HL-60 (cell line): ENCODE measurements at regions not wholly inside any gene's neighbourhood (a gene's known extent, or its start where the extent isn't known, plus 50 kb on each side); places are given as distances from the start of the nearest gene placed in this dataset.
"Not testable (repeated sequence)": the region's sequence is repeated elsewhere in the genome, so short reads cannot be mapped to it uniquely, and the experiment has no call there.

Experiments
- DNase-seq, 2 experiments: peaks; one replicate each; pipeline ENCODE4 v3.0.0-alpha.2; 2010 to 2020; ENCODE audit warnings: low read depth in 1 of 2, low spot score in 1 of 2
- H3K27ac ChIP-seq: fragments of 250-450 bp; sonication (Bioruptor Pico); replicated peaks from 2 replicates; pipeline ENCODE4 v1.5.1; 2020; ENCODE audit warnings: mild to moderate bottlenecking, moderate library complexity
- H3K27me3 ChIP-seq: fragments of 250-450 bp; sonication (Bioruptor Pico); 2 replicates; pipeline ENCODE4 v1.5.1; 2021; ENCODE audit warnings: mild to moderate bottlenecking, moderate library complexity; ENCODE audit not compliant: insufficient read depth, poor library complexity, severe bottlenecking
- H3K4me3 ChIP-seq: replicated peaks from 2 replicates; pipeline ENCODE4 v1.5.1; 2011; ENCODE audit warnings: mild to moderate bottlenecking, control low read depth, low read length; ENCODE audit not compliant: insufficient read depth
- GABPA ChIP-seq: IDR thresholded peaks from 2 replicates; pipeline ENCODE4 v1.6.1; 2012; ENCODE audit warnings: low read depth
- POLR2AphosphoS5 ChIP-seq: IDR thresholded peaks from 2 replicates; pipeline ENCODE4 v1.6.1; 2012; ENCODE audit warnings: low read depth
- SPI1 ChIP-seq: IDR thresholded peaks from 2 replicates; pipeline ENCODE4 v1.6.1; 2012; ENCODE audit warnings: low read depth, mild to moderate bottlenecking, borderline replicate concordance
- TF ChIP-seq, protein P1 (sequence below): IDR thresholded peaks from 2 replicates; pipeline ENCODE4 v1.6.1; 2012; ENCODE audit warnings: low read depth; ENCODE audit not compliant: insufficient replicate concordance
- TF ChIP-seq, protein P2 (sequence below): IDR thresholded peaks from one replicate; pipeline ENCODE4 v1.5.1; 2011; ENCODE audit warnings: low read length, control low read depth, inconsistent platforms; ENCODE audit not compliant: insufficient read depth

DNA sequence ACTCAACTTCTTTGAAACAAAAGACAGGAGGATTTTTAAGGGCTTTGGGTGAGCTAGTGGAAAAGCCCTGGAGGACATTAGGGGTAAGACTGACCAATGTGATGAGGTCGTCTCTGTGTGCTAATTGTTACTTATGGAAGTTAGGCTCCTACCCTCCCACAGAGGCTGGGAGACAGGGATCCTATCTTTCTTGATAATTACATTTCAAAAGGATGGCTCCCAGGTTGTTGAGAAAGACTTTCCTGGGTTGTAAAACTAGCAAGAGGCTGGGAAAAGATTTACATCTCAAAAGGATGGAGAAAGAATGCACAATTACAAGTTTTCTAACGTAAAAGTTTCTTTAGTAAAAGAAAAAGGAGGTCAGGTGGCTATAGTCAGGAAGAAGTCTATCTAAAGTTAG lies 605.8 kb upstream of the GOT2 start:
- TF ChIP-seq, protein P1, sequence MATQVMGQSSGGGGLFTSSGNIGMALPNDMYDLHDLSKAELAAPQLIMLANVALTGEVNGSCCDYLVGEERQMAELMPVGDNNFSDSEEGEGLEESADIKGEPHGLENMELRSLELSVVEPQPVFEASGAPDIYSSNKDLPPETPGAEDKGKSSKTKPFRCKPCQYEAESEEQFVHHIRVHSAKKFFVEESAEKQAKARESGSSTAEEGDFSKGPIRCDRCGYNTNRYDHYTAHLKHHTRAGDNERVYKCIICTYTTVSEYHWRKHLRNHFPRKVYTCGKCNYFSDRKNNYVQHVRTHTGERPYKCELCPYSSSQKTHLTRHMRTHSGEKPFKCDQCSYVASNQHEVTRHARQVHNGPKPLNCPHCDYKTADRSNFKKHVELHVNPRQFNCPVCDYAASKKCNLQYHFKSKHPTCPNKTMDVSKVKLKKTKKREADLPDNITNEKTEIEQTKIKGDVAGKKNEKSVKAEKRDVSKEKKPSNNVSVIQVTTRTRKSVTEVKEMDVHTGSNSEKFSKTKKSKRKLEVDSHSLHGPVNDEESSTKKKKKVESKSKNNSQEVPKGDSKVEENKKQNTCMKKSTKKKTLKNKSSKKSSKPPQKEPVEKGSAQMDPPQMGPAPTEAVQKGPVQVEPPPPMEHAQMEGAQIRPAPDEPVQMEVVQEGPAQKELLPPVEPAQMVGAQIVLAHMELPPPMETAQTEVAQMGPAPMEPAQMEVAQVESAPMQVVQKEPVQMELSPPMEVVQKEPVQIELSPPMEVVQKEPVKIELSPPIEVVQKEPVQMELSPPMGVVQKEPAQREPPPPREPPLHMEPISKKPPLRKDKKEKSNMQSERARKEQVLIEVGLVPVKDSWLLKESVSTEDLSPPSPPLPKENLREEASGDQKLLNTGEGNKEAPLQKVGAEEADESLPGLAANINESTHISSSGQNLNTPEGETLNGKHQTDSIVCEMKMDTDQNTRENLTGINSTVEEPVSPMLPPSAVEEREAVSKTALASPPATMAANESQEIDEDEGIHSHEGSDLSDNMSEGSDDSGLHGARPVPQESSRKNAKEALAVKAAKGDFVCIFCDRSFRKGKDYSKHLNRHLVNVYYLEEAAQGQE: no peak
- TF ChIP-seq, protein P2, sequence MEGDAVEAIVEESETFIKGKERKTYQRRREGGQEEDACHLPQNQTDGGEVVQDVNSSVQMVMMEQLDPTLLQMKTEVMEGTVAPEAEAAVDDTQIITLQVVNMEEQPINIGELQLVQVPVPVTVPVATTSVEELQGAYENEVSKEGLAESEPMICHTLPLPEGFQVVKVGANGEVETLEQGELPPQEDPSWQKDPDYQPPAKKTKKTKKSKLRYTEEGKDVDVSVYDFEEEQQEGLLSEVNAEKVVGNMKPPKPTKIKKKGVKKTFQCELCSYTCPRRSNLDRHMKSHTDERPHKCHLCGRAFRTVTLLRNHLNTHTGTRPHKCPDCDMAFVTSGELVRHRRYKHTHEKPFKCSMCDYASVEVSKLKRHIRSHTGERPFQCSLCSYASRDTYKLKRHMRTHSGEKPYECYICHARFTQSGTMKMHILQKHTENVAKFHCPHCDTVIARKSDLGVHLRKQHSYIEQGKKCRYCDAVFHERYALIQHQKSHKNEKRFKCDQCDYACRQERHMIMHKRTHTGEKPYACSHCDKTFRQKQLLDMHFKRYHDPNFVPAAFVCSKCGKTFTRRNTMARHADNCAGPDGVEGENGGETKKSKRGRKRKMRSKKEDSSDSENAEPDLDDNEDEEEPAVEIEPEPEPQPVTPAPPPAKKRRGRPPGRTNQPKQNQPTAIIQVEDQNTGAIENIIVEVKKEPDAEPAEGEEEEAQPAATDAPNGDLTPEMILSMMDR: no peak
- TF ChIP-seq POLR2AphosphoS5 (no peak), GABPA (no peak), SPI1 (no peak)

DNA sequence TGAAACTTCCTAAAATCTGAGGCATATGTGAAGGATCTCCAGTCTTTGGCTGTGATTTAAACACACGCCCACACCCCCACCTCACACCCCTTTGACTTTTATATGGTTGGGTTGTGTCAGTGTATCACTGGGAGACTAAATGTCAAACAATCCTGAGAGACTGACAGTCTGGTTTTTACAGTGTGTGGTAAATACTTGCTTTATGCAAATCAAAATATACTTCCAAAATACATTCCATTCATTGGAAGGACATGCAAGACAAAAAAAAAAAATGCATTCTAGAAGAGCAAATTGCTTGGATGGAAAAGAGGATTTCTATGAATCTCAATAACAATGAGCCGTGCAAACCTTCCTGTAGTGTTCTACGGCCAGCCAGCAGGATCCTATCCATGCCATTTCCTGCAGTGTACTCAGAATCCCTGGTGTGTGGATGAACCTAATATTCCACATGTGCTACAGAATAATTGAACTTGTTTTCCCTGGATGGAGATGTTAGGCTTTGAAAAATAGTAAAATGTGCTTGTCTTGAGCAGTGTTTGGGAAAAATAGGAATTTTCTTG lies 602.1 kb upstream of the GOT2 start:
- H3K27me3 ChIP-seq: peaks cover 2% of the 10 kb centered on the region
- DNase-seq: no peak
- H3K4me3 ChIP-seq: no peak overlapping the region
- no peak for TF ChIP-seq SPI1
- TF ChIP-seq GABPA: no peak
- no peak overlapping the region for H3K27ac ChIP-seq

More for the DNA sequence above, 605.8 kb upstream of the GOT2 start:
- H3K27me3 ChIP-seq: peaks cover 2% of the 10 kb centered on the region
- no peak for DNase-seq
- no peak overlapping the region for H3K4me3 ChIP-seq
- H3K27ac ChIP-seq: no peak overlapping the region

DNA sequence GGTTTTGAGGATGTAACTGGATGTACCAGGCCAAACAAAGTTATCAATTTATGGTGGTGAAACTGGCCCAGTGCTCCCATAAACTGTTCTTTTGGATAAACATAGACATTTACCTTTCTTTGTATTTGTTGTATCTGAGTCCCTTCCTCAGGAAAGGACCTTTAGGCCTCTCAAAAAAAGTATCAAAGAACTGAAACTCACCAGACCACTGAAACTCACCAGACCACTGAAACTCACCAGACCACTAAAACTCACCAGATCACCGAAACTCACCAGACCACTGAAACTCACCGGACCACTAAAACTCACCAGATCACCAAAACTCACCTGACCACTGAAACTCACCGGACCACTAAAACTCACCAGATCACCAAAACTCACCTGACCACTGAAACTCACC lies 597.6 kb upstream of the GOT2 start:
- H3K27ac ChIP-seq, H3K4me3 ChIP-seq, H3K27me3 ChIP-seq, DNase-seq: not testable (repeated sequence)

DNA sequence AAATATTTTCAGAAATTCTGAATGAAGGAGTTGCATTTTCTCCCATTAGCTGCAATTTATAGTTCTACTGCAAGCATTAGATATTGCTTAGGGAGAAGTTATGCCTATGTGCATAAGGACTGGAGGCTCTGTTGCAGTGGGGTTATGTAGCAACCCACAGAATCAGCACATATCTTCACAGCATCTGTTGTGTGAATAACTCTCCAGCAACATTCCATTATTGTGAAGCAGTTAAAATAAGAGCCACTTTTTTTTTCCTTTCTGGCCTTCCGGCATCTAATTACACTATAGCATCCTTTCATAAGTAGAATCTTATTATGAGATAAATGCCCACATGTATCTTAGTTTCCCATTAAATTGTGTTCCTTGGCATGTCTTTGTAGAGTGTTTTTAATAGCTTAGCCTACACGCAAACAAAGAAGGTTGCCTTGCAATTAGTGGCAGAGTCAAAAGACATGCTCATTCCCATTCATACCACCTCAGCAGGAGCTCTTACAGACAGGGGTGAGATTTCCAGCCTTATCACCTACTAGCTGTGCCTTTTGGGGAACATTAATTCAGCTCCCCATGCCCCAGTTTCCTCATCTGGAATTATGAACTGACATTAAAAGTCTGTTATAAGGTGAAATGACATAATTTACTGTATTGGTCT lies 596.0 kb upstream of the GOT2 start:
- H3K27me3 ChIP-seq: no peaks in the 10 kb centered on the region
- TF ChIP-seq, protein P1: no peak
- no peak for TF ChIP-seq GABPA
- TF ChIP-seq, protein P2: no peak
- DNase-seq: no peak
- H3K27ac ChIP-seq: no peak overlapping the region
- no peak overlapping the region for H3K4me3 ChIP-seq

DNA sequence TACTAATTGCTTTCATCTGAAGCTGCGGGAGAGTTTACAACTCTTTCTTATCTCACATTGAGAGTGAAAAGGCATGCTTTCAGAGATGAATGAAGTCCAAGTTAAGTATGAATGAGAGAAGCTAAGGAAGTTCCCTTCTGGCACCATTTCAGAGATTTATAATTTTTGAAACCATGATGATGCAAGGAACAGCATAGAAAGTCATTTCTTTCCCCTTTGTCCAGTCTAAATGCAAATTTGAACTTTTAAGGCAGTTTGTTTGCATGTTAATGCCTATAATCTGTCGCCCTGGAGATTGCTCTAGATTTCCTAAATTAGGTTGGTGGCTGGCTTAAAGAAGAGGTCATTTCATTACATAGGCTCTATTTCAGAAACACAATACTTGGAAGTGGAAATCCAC lies 594.8 kb upstream of the GOT2 start:
- no peaks in the 10 kb centered on the region for H3K27me3 ChIP-seq
- no peak for DNase-seq
- no peak overlapping the region for H3K27ac ChIP-seq
- TF ChIP-seq SPI1: no peak
- no peak for TF ChIP-seq GABPA
- TF ChIP-seq, protein P1: no peak
- TF ChIP-seq, protein P2: no peak
- no peak for TF ChIP-seq POLR2AphosphoS5
- H3K4me3 ChIP-seq: no peak overlapping the region
